DOHH2 (cell line): ENCODE measurements at regions not wholly inside any gene's neighbourhood (a gene's known extent, or its start where the extent isn't known, plus 50 kb on each side); places are given as distances from the start of the nearest gene placed in this dataset.

ENCODE experiments used
- H3F3A ChIP-seq: fragments of 200-600 bp; sonication (generic), shearing (Covaris generic); 2 replicates; pipeline ENCODE4 v1.6.0; 2016; ENCODE audit warnings: antibody characterized with exemption, mild to moderate bottlenecking; ENCODE audit not compliant: control insufficient read depth, insufficient read depth
- H3K27ac ChIP-seq: fragments of 200-600 bp; sonication (generic); 2 replicates; pipeline ENCODE4 v1.5.1; 2014; ENCODE audit warnings: low read depth, mild to moderate bottlenecking, low read length, moderate library complexity
- H3K27me3 ChIP-seq: fragments of 200-600 bp; sonication (generic); 2 replicates; pipeline ENCODE4 v1.6.1; 2014; ENCODE audit warnings: mild to moderate bottlenecking, low read length, mixed read lengths; ENCODE audit not compliant: control insufficient read depth
- H3K36me3 ChIP-seq: fragments of 200-600 bp; sonication (generic); 2 replicates; pipeline ENCODE4 v1.6.1; 2014; ENCODE audit warnings: mild to moderate bottlenecking, low read length, moderate library complexity, mixed read lengths; ENCODE audit not compliant: control insufficient read depth
- H3K4me1 ChIP-seq: fragments of 200-600 bp; sonication (generic); 2 replicates; pipeline ENCODE4 v1.6.1; 2014; ENCODE audit warnings: mild to moderate bottlenecking, low read length, mixed read lengths; ENCODE audit not compliant: control insufficient read depth
- H3K4me2 ChIP-seq: fragments of 200-600 bp; sonication (generic); 2 replicates; pipeline ENCODE4 v1.6.0; 2014; ENCODE audit warnings: mild to moderate bottlenecking, low read length, moderate library complexity
- H3K4me3 ChIP-seq: fragments of 200-600 bp; sonication (generic); 2 replicates; pipeline ENCODE4 v1.5.1; 2014; ENCODE audit warnings: mild to moderate bottlenecking, low read length, mixed read lengths
- H3K79me2 ChIP-seq: fragments of 200-600 bp; sonication (generic); 2 replicates; pipeline ENCODE4 v1.6.1; 2014; ENCODE audit warnings: mild to moderate bottlenecking, low read length, mixed read lengths; ENCODE audit not compliant: control insufficient read depth
- H3K9me2 ChIP-seq: fragments of 200-600 bp; sonication (generic); replicated peaks from 2 replicates; pipeline ENCODE4 v1.6.1; 2014; ENCODE audit warnings: mild to moderate bottlenecking, low read length, mixed read lengths; ENCODE audit not compliant: control insufficient read depth
- H3K9me3 ChIP-seq: fragments of 200-600 bp; sonication (generic); 2 replicates; pipeline ENCODE4 v1.6.1; 2014; ENCODE audit warnings: antibody characterized with exemption, low read length, mixed read lengths; ENCODE audit not compliant: control insufficient read depth, insufficient read depth
- H4K20me1 ChIP-seq: fragments of 200-600 bp; sonication (generic); 2 replicates; pipeline ENCODE4 v1.6.0; 2014; ENCODE audit warnings: low read depth, mild to moderate bottlenecking, antibody characterized with exemption, low read length, moderate library complexity; ENCODE audit not compliant: control insufficient read depth, insufficient read depth
- EZH2phosphoT487 ChIP-seq: fragments of 200-600 bp; sonication (generic); IDR thresholded peaks from 2 replicates; pipeline ENCODE4 v1.6.1; 2017; ENCODE audit warnings: borderline replicate concordance, mild to moderate bottlenecking, antibody characterized with exemption, low read length, moderate library complexity, mixed read lengths
- TF ChIP-seq, protein P1 (sequence below): fragments of 200-600 bp; sonication (generic); IDR thresholded peaks from one replicate; pipeline ENCODE4 v1.5.1; 2014; ENCODE audit warnings: antibody characterized with exemption, mild to moderate bottlenecking, low read depth, low read length; ENCODE audit not compliant: poor library complexity, severe bottlenecking

GRCh38 chr14:81886588-81886987, 352.9 kb upstream of the SEL1L start:
- H3K9me2 ChIP-seq = no peaks in the 10 kb centered on the region
- no peaks in the 10 kb centered on the region for H3K4me1 ChIP-seq
- no peaks in the 10 kb centered on the region for H3K36me3 ChIP-seq
- no peaks in the 10 kb centered on the region for H3K27me3 ChIP-seq
- H3K79me2 ChIP-seq = no peaks in the 10 kb centered on the region
- no peaks in the 10 kb centered on the region for H4K20me1 ChIP-seq
- no peak for TF ChIP-seq EZH2phosphoT487
- TF ChIP-seq, protein P1, sequence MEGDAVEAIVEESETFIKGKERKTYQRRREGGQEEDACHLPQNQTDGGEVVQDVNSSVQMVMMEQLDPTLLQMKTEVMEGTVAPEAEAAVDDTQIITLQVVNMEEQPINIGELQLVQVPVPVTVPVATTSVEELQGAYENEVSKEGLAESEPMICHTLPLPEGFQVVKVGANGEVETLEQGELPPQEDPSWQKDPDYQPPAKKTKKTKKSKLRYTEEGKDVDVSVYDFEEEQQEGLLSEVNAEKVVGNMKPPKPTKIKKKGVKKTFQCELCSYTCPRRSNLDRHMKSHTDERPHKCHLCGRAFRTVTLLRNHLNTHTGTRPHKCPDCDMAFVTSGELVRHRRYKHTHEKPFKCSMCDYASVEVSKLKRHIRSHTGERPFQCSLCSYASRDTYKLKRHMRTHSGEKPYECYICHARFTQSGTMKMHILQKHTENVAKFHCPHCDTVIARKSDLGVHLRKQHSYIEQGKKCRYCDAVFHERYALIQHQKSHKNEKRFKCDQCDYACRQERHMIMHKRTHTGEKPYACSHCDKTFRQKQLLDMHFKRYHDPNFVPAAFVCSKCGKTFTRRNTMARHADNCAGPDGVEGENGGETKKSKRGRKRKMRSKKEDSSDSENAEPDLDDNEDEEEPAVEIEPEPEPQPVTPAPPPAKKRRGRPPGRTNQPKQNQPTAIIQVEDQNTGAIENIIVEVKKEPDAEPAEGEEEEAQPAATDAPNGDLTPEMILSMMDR = no peak
- H3K4me3 ChIP-seq = no peak overlapping the region
- no peaks in the 10 kb centered on the region for H3F3A ChIP-seq
- H3K9me3 ChIP-seq = no peaks in the 10 kb centered on the region
- no peak overlapping the region for H3K27ac ChIP-seq
- H3K4me2 ChIP-seq = no peak overlapping the region

DNA sequence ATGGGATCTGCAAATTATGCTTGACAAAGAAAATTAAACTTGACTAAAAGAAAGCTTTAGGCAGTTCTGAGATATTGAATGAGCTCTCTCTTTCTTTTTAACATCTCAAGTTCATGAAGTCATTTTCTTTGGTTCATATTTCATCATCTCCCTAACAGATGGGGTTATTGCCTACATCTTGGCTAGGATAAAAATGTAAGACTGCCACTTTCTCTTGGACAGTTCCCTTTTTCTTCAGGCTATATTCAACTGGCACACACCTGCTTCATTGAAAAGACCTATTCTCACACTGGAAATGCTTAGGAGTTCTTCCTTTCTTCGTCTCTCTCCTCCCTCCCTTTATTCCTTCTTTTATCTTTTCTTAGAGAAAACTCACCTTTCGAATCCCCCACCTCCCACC, 355.9 kb upstream of the SEL1L start:
- Histone ChIP-seq H3K4me2 (no peak overlapping the region), H3K36me3 (no peaks in the 10 kb centered on the region), H3K9me2 (no peaks in the 10 kb centered on the region), H3K27ac (no peak overlapping the region), H3K79me2 (no peaks in the 10 kb centered on the region), H3F3A (no peaks in the 10 kb centered on the region), H3K4me1 (no peaks in the 10 kb centered on the region), H3K27me3 (no peaks in the 10 kb centered on the region), H3K4me3 (no peak overlapping the region), H4K20me1 (no peaks in the 10 kb centered on the region), H3K9me3 (no peaks in the 10 kb centered on the region)
- TF ChIP-seq, protein P1 = no peak
- no peak for TF ChIP-seq EZH2phosphoT487

- H3K4me1 ChIP-seq = no peaks in the 10 kb centered on the region
- no peaks in the 10 kb centered on the region for H3K36me3 ChIP-seq
- no peaks in the 10 kb centered on the region for H3K79me2 ChIP-seq
- H3K27me3 ChIP-seq = no peaks in the 10 kb centered on the region
- no peaks in the 10 kb centered on the region for H3K9me2 ChIP-seq
- H3K4me2 ChIP-seq = no peak overlapping the region
- no peaks in the 10 kb centered on the region for H3F3A ChIP-seq
- H3K4me3 ChIP-seq = no peak overlapping the region
- TF ChIP-seq EZH2phosphoT487 = no peak
- TF ChIP-seq, protein P1 = no peak
- H3K27ac ChIP-seq = no peak overlapping the region
- no peaks in the 10 kb centered on the region for H4K20me1 ChIP-seq
- no peaks in the 10 kb centered on the region for H3K9me3 ChIP-seq
These were observed 356.4 kb upstream of the SEL1L start for GRCh38 chr14:81890020-81890419.

GRCh38 chr14:81903477-81903876, 369.8 kb upstream of the SEL1L start:
- Histone ChIP-seq H4K20me1 (no peaks in the 10 kb centered on the region), H3K9me3 (no peaks in the 10 kb centered on the region), H3K27ac (no peak overlapping the region), H3K79me2 (no peaks in the 10 kb centered on the region), H3K36me3 (no peaks in the 10 kb centered on the region), H3K4me1 (no peaks in the 10 kb centered on the region), H3K4me2 (no peak overlapping the region), H3F3A (no peaks in the 10 kb centered on the region), H3K9me2 (no peaks in the 10 kb centered on the region), H3K4me3 (no peak overlapping the region), H3K27me3 (no peaks in the 10 kb centered on the region)
- TF ChIP-seq EZH2phosphoT487 = no peak
- TF ChIP-seq, protein P1 = no peak
